Neural cell (in vitro differentiated cells): ENCODE measurements at regions not wholly inside any gene's neighbourhood (a gene's known extent, or its start where the extent isn't known, plus 50 kb on each side); places are given as distances from the start of the nearest gene placed in this dataset.

Experiments
- H2AFZ ChIP-seq: fragments of 200-600, 300-800 bp; sonication (generic), shearing (Covaris generic); 2 replicates; pipeline ENCODE4 v1.6.0; 2014; ENCODE audit warnings: low read depth, mild to moderate bottlenecking, antibody characterized with exemption, low read length, moderate library complexity
- H3F3A ChIP-seq: fragments of 200-600 bp; shearing (Covaris generic); 2 replicates; pipeline ENCODE4 v1.6.1; 2016; ENCODE audit warnings: mild to moderate bottlenecking, moderate library complexity, mixed read lengths, antibody characterized with exemption, low read length; ENCODE audit not compliant: insufficient read depth, poor library complexity, severe bottlenecking
- H3K27ac ChIP-seq: fragments of 200-600, 300-800 bp; sonication (generic), shearing (Covaris generic); 2 replicates; pipeline ENCODE4 v1.5.1; 2014; ENCODE audit warnings: mild to moderate bottlenecking, low read length, moderate library complexity
- H3K27me3 ChIP-seq: fragments of 300-800, 200-600 bp; sonication (generic), shearing (Covaris generic); 2 replicates; pipeline ENCODE4 v1.6.0; 2014; ENCODE audit warnings: mild to moderate bottlenecking, low read depth, low read length, moderate library complexity; ENCODE audit not compliant: insufficient read depth
- H3K36me3 ChIP-seq: fragments of 300-800, 200-600 bp; sonication (generic), shearing (Covaris generic); 2 replicates; pipeline ENCODE4 v1.5.1; 2014; ENCODE audit warnings: mild to moderate bottlenecking, antibody characterized with exemption, low read length, moderate library complexity; ENCODE audit not compliant: insufficient read depth
- H3K4me2 ChIP-seq: fragments of 300-800, 200-600 bp; sonication (generic), shearing (Covaris generic); 2 replicates; pipeline ENCODE4 v1.6.0; 2014; ENCODE audit warnings: mild to moderate bottlenecking, low read length
- H3K4me3 ChIP-seq: fragments of 300-800, 200-600 bp; sonication (generic), shearing (Covaris generic); 2 replicates; pipeline ENCODE4 v1.5.1; 2014; ENCODE audit warnings: mild to moderate bottlenecking, low read length, moderate library complexity
- H3K79me2 ChIP-seq: fragments of 200-600 bp; shearing (Covaris generic); replicated peaks from 2 replicates; pipeline ENCODE4 v1.6.0; 2014; ENCODE audit warnings: mild to moderate bottlenecking, low read length, moderate library complexity; ENCODE audit not compliant: insufficient read depth
- H3K9ac ChIP-seq: fragments of 300-800, 200-600 bp; sonication (generic), shearing (Covaris generic); 2 replicates; pipeline ENCODE4 v1.6.1; 2016; ENCODE audit warnings: mild to moderate bottlenecking, low read length, mixed read lengths
- H3K9me2 ChIP-seq: fragments of 200-600 bp; shearing (Covaris generic); 2 replicates; pipeline ENCODE4 v1.6.1; 2016; ENCODE audit warnings: mild to moderate bottlenecking, low read length, mixed read lengths; ENCODE audit not compliant: insufficient read depth
- H3K9me3 ChIP-seq: fragments of 200-600, 300-800 bp; sonication (generic), shearing (Covaris generic); 2 replicates; pipeline ENCODE4 v1.6.1; 2016; ENCODE audit warnings: mild to moderate bottlenecking, mixed run types, low read length, moderate library complexity, mixed read lengths
- H4K20me1 ChIP-seq: fragments of 200-600 bp; shearing (Covaris generic); 2 replicates; pipeline ENCODE4 v1.6.1; 2016; ENCODE audit warnings: mild to moderate bottlenecking, mixed run types; ENCODE audit not compliant: insufficient read depth
- EP300 ChIP-seq: fragments of 450-650 bp; conservative IDR thresholded peaks from 2 replicates; pipeline ENCODE4 v1.6.1; 2014; ENCODE audit warnings: antibody characterized with exemption, mild to moderate bottlenecking, moderate library complexity; ENCODE audit not compliant: poor library complexity, severe bottlenecking
- EZH2 ChIP-seq: fragments of 200-600, 300-800 bp; shearing (Covaris generic), sonication (generic); IDR thresholded peaks from 2 replicates; pipeline ENCODE4 v1.6.1; 2014; ENCODE audit warnings: antibody characterized with exemption, low read length, borderline replicate concordance, mild to moderate bottlenecking; ENCODE audit not compliant: insufficient read depth, poor library complexity, severe bottlenecking
- MXI1 ChIP-seq: fragments of 450-650 bp; conservative IDR thresholded peaks from 2 replicates; pipeline ENCODE4 v1.6.1; 2014; ENCODE audit warnings: antibody characterized with exemption, mild to moderate bottlenecking; ENCODE audit not compliant: poor library complexity, severe bottlenecking
- POLR2AphosphoS5 ChIP-seq: IDR thresholded peaks from 2 replicates; pipeline ENCODE4 v1.6.1; 2012
- RAD21 ChIP-seq: fragments of 450-650 bp; conservative IDR thresholded peaks from 2 replicates; pipeline ENCODE4 v1.6.1; 2014; ENCODE audit warnings: antibody characterized with exemption, mild to moderate bottlenecking, moderate library complexity
- SMC3 ChIP-seq: fragments of 450-650 bp; conservative IDR thresholded peaks from 2 replicates; pipeline ENCODE4 v1.6.1; 2014; ENCODE audit warnings: antibody characterized with exemption, mild to moderate bottlenecking, moderate library complexity; ENCODE audit not compliant: poor library complexity
- TAF1 ChIP-seq: IDR thresholded peaks from 2 replicates; pipeline ENCODE4 v1.6.1; 2012; ENCODE audit warnings: low read depth
- TF ChIP-seq, protein P1 (sequence below): IDR thresholded peaks from 2 replicates; pipeline ENCODE4 v1.6.1; 2012; ENCODE audit warnings: borderline replicate concordance
- TF ChIP-seq, protein P2 (sequence below): fragments of 450-650 bp; IDR thresholded peaks from 2 replicates; pipeline ENCODE4 v1.5.1; 2014; ENCODE audit warnings: antibody characterized with exemption, mild to moderate bottlenecking, moderate library complexity; ENCODE audit not compliant: poor library complexity, severe bottlenecking

- TF ChIP-seq MXI1 (no peak), SMC3 (no peak), EZH2 (no peak), TAF1 (no peak), EP300 (no peak), RAD21 (no peak)
- TF ChIP-seq, protein P1, sequence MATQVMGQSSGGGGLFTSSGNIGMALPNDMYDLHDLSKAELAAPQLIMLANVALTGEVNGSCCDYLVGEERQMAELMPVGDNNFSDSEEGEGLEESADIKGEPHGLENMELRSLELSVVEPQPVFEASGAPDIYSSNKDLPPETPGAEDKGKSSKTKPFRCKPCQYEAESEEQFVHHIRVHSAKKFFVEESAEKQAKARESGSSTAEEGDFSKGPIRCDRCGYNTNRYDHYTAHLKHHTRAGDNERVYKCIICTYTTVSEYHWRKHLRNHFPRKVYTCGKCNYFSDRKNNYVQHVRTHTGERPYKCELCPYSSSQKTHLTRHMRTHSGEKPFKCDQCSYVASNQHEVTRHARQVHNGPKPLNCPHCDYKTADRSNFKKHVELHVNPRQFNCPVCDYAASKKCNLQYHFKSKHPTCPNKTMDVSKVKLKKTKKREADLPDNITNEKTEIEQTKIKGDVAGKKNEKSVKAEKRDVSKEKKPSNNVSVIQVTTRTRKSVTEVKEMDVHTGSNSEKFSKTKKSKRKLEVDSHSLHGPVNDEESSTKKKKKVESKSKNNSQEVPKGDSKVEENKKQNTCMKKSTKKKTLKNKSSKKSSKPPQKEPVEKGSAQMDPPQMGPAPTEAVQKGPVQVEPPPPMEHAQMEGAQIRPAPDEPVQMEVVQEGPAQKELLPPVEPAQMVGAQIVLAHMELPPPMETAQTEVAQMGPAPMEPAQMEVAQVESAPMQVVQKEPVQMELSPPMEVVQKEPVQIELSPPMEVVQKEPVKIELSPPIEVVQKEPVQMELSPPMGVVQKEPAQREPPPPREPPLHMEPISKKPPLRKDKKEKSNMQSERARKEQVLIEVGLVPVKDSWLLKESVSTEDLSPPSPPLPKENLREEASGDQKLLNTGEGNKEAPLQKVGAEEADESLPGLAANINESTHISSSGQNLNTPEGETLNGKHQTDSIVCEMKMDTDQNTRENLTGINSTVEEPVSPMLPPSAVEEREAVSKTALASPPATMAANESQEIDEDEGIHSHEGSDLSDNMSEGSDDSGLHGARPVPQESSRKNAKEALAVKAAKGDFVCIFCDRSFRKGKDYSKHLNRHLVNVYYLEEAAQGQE = no peak
- TF ChIP-seq, protein P2, sequence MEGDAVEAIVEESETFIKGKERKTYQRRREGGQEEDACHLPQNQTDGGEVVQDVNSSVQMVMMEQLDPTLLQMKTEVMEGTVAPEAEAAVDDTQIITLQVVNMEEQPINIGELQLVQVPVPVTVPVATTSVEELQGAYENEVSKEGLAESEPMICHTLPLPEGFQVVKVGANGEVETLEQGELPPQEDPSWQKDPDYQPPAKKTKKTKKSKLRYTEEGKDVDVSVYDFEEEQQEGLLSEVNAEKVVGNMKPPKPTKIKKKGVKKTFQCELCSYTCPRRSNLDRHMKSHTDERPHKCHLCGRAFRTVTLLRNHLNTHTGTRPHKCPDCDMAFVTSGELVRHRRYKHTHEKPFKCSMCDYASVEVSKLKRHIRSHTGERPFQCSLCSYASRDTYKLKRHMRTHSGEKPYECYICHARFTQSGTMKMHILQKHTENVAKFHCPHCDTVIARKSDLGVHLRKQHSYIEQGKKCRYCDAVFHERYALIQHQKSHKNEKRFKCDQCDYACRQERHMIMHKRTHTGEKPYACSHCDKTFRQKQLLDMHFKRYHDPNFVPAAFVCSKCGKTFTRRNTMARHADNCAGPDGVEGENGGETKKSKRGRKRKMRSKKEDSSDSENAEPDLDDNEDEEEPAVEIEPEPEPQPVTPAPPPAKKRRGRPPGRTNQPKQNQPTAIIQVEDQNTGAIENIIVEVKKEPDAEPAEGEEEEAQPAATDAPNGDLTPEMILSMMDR = no peak
- Histone ChIP-seq H3K4me2 (no peak overlapping the region), H3K9me2 (no peaks in the 10 kb centered on the region), H3K27me3 (no peaks in the 10 kb centered on the region), H3K9me3 (no peaks in the 10 kb centered on the region), H3K79me2 (no peaks in the 10 kb centered on the region), H3K9ac (no peak overlapping the region), H3K4me3 (no peak overlapping the region), H4K20me1 (no peaks in the 10 kb centered on the region), H2AFZ (no peak overlapping the region), H3K36me3 (no peaks in the 10 kb centered on the region), H3F3A (no peaks in the 10 kb centered on the region), H3K27ac (no peak overlapping the region)
Measured at GRCh38 chr14:49405291-49405690, 180.9 kb downstream of the RPS29 start.

DNA sequence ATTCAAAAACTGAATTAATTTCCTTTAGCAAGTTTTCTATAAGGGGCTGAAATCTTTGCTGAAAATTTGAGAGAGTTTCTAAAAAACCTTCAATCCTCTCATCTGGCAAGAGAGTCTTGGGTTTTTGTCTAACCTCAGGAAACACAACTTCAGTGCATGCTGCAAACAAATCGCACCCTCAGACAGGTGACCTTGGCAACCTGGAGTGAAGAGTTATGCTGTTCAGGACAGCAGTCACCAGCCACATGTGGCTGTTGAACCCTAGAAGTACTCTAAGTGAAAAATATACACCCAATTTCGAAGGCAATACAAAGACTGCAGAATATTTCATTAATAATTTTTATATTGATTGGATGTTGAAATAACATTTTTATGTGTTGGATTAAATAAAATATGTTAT is 184.8 kb downstream of the RPS29 start:
- H3K9me2 ChIP-seq = no peaks in the 10 kb centered on the region
- no peaks in the 10 kb centered on the region for H3K79me2 ChIP-seq
- H4K20me1 ChIP-seq = no peaks in the 10 kb centered on the region
- TF ChIP-seq TAF1 (no peak), RAD21 (no peak)
- no peak overlapping the region for H3K9ac ChIP-seq
- H3K27me3 ChIP-seq = no peaks in the 10 kb centered on the region
- H3K36me3 ChIP-seq = no peaks in the 10 kb centered on the region
- H3K4me3 ChIP-seq = no peak overlapping the region
- H3K27ac ChIP-seq = no peak overlapping the region
- H3K9me3 ChIP-seq = no peaks in the 10 kb centered on the region
- H3K4me2 ChIP-seq = no peak overlapping the region
- H2AFZ ChIP-seq = no peak overlapping the region
- H3F3A ChIP-seq = no peaks in the 10 kb centered on the region

GRCh38 chr14:49396801-49397200 is 189.4 kb downstream of the RPS29 start:
- no peaks in the 10 kb centered on the region for H3F3A ChIP-seq
- H3K27ac ChIP-seq = no peak overlapping the region
- no peak overlapping the region for H3K4me2 ChIP-seq
- H3K9me3 ChIP-seq = no peaks in the 10 kb centered on the region
- H3K79me2 ChIP-seq = no peaks in the 10 kb centered on the region
- H3K9me2 ChIP-seq = no peaks in the 10 kb centered on the region
- H4K20me1 ChIP-seq = no peaks in the 10 kb centered on the region
- no peaks in the 10 kb centered on the region for H3K36me3 ChIP-seq
- no peak overlapping the region for H3K9ac ChIP-seq
- no peak overlapping the region for H3K4me3 ChIP-seq
- H2AFZ ChIP-seq = no peak overlapping the region
- no peak for TF ChIP-seq SMC3
- TF ChIP-seq, protein P1 = no peak
- no peak for TF ChIP-seq MXI1
- no peak for TF ChIP-seq POLR2AphosphoS5
- TF ChIP-seq, protein P2 = no peak
- no peak for TF ChIP-seq EZH2
- TF ChIP-seq RAD21 = no peak
- no peaks in the 10 kb centered on the region for H3K27me3 ChIP-seq
